Gastroesophageal sphincter (tissue), 4 donors: ENCODE measurements at regions not wholly inside any gene's neighbourhood (a gene's known extent, or its start where the extent isn't known, plus 50 kb on each side); places are given as distances from the start of the nearest gene placed in this dataset.

ENCODE experiments used
- ATAC-seq: fragments of 150-250 bp; one replicate; pipeline ENCODE4 v1.9.1; 2016; ENCODE audit warnings: mild to moderate bottlenecking, moderate library complexity
- H3K27ac ChIP-seq, 4 donors: fragments of 200-600 bp; sonication (generic) in 3 of 4; 1 replicate in 3 of 4; 2 replicates in 1 of 4; pipeline ENCODE4 v1.5.1; 2016 to 2019
- H3K27me3 ChIP-seq: fragments of 200-600 bp; sonication (generic); one replicate; pipeline ENCODE4 v1.5.1; 2019
- H3K36me3 ChIP-seq, 2 donors: fragments of 200-600 bp; sonication (generic); one replicate each; pipeline ENCODE4 v1.5.1; 2019; ENCODE audit warnings: control low read depth in 1 of 2
- H3K4me1 ChIP-seq, 3 donors: fragments of 200-600 bp; sonication (generic); 1 replicate in 2 of 3; 2 replicates in 1 of 3; pipeline ENCODE4 v1.5.1; 2016 to 2019; ENCODE audit warnings: control low read depth in 2 of 3
- H3K4me3 ChIP-seq, 2 donors: fragments of 200-600 bp; sonication (generic); one replicate each; pipeline ENCODE4 v1.5.1; 2019; ENCODE audit warnings: mild to moderate bottlenecking in 1 of 2, moderate library complexity in 1 of 2
- H3K9me3 ChIP-seq, 3 donors: fragments of 200-600 bp; sonication (generic); one replicate each; pipeline ENCODE4 v1.5.1; 2017 to 2019; ENCODE audit warnings: control low read depth in 2 of 3
- CTCF ChIP-seq, 4 experiments: fragments of 200-600 bp in 2 of 4; fragments of 450-650 bp in 2 of 4; sonication (generic) in 1 of 4; IDR thresholded peaks; one replicate each; pipeline ENCODE4 v1.5.1; 2017 to 2019; ENCODE audit warnings: antibody characterized with exemption in 4 of 4, mild to moderate bottlenecking in 2 of 4, moderate library complexity in 2 of 4
- EP300 ChIP-seq: sonication (generic); formaldehyde crosslinking; IDR thresholded peaks from one replicate; pipeline ENCODE4 v1.6.1; 2017; ENCODE audit warnings: antibody characterized with exemption, mild to moderate bottlenecking
- POLR2A ChIP-seq, 2 donors: fragments of 450-650 bp; IDR thresholded peaks; one replicate each; pipeline ENCODE4 v1.6.1; 2017; ENCODE audit warnings: antibody characterized with exemption in 2 of 2, mild to moderate bottlenecking in 2 of 2, moderate library complexity in 1 of 2
- POLR2AphosphoS5 ChIP-seq: sonication (generic); formaldehyde crosslinking; IDR thresholded peaks from one replicate; pipeline ENCODE4 v1.6.1; 2017; ENCODE audit warnings: antibody characterized with exemption
- whole genome bisulfite sequencing, 2 donors: methylation state at CpG; one replicate each; pipeline ENCODE4 v1.1.5; 2018; ENCODE audit warnings: low coverage in 1 of 2; 5-methylcytosine and 5-hydroxymethylcytosine counted together

- ATAC-seq: no peak
- Histone ChIP-seq H3K27me3 (no peaks in the 10 kb centered on the region), H3K27ac (no peak overlapping the region), H3K4me3 (no peak overlapping the region), H3K9me3 (no peaks in the 10 kb centered on the region), H3K4me1 (no peaks in the 10 kb centered on the region), H3K36me3 (no peaks in the 10 kb centered on the region)
- 73 to 78% methylated on average over 5 of the region's 5 CpGs for WGBS, 2 donors
- TF ChIP-seq CTCF (IDR thresholded peaks at IDR 0.05): no peak
- no peak for TF ChIP-seq POLR2AphosphoS5
- no peak for TF ChIP-seq EP300
- TF ChIP-seq POLR2A (IDR thresholded peaks at IDR 0.05): no peak
Observed at GRCh38 chr10:52472406-52473146, 158.5 kb downstream of the DKK1 start.

- 67 to 83% methylated on average over 2 of the region's 2 CpGs for WGBS, 2 donors
- no peak for ATAC-seq
- H3K36me3 ChIP-seq: no peaks in the 10 kb centered on the region
Observed at GRCh38 chr10:52474265-52474664, 160.2 kb downstream of the DKK1 start.

GRCh38 chr10:52477305-52477704 lies 163.2 kb downstream of the DKK1 start:
- Histone ChIP-seq H3K9me3 (no peaks in the 10 kb centered on the region), H3K27me3 (no peaks in the 10 kb centered on the region), H3K36me3 (no peaks in the 10 kb centered on the region), H3K4me3 (no peak overlapping the region), H3K27ac (no peak overlapping the region), H3K4me1 (no peaks in the 10 kb centered on the region)
- no peak for TF ChIP-seq EP300
- no peak for TF ChIP-seq CTCF (IDR thresholded peaks at IDR 0.05)
- no peak for TF ChIP-seq POLR2A (IDR thresholded peaks at IDR 0.05)
- no peak for TF ChIP-seq POLR2AphosphoS5
- 75 to 81% methylated on average over 4 of the region's 4 CpGs for WGBS, 2 donors
- ATAC-seq: no peak

More at GRCh38 chr10:52474265-52474664, 160.2 kb downstream of the DKK1 start:
- Histone ChIP-seq H3K4me3 (no peak overlapping the region), H3K27me3 (no peaks in the 10 kb centered on the region), H3K4me1 (no peaks in the 10 kb centered on the region), H3K27ac (no peak overlapping the region), H3K9me3 (no peaks in the 10 kb centered on the region)
- TF ChIP-seq EP300: no peak
- TF ChIP-seq POLR2AphosphoS5: no peak
- no peak for TF ChIP-seq POLR2A (IDR thresholded peaks at IDR 0.05)
- no peak for TF ChIP-seq CTCF (IDR thresholded peaks at IDR 0.05)

GRCh38 chr10:52479567-52479966 lies 165.5 kb downstream of the DKK1 start:
- H3K4me3 ChIP-seq: no peak overlapping the region
- WGBS, 2 donors: 57 to 86% methylated on average over 3 of the region's 3 CpGs
- H3K27ac ChIP-seq: no peak overlapping the region
- no peaks in the 10 kb centered on the region for H3K9me3 ChIP-seq
- no peak for TF ChIP-seq POLR2AphosphoS5
- TF ChIP-seq EP300: no peak
- no peak for TF ChIP-seq CTCF (IDR thresholded peaks at IDR 0.05)
- no peak for TF ChIP-seq POLR2A (IDR thresholded peaks at IDR 0.05)
- ATAC-seq: no peak
- no peaks in the 10 kb centered on the region for H3K4me1 ChIP-seq
- H3K36me3 ChIP-seq: no peaks in the 10 kb centered on the region
- no peaks in the 10 kb centered on the region for H3K27me3 ChIP-seq

- H3K27ac ChIP-seq: no peak overlapping the region
- H3K4me3 ChIP-seq: no peak overlapping the region
- no peaks in the 10 kb centered on the region for H3K4me1 ChIP-seq
- no peaks in the 10 kb centered on the region for H3K27me3 ChIP-seq
- H3K9me3 ChIP-seq: no peaks in the 10 kb centered on the region
- no peaks in the 10 kb centered on the region for H3K36me3 ChIP-seq
- TF ChIP-seq CTCF (IDR thresholded peaks at IDR 0.05): no peak
- TF ChIP-seq EP300: no peak
- no peak for TF ChIP-seq POLR2AphosphoS5
- TF ChIP-seq POLR2A (IDR thresholded peaks at IDR 0.05): no peak
- WGBS, 2 donors: 70 to 82% methylated on average over 4 to 7 of the region's 7 CpGs
- no peak for ATAC-seq
Observed at GRCh38 chr10:52481986-52482555, 168.0 kb downstream of the DKK1 start.
